Activated CD8-positive, alpha-beta T cell treated with anti-CD3 and anti-CD28 coated beads, Interleukin-2, amount 10 ng/mL, durations not matched to agents 7 days and 5 days (primary cell): ENCODE measurements at regions not wholly inside any gene's neighbourhood (a gene's known extent, or its start where the extent isn't known, plus 50 kb on each side); places are given as distances from the start of the nearest gene placed in this dataset.

Experiments used
- ATAC-seq: fragments of 150-1000 bp; cut with Tn5 transposase; one replicate; pipeline ENCODE4 v1.10.0; 2021; ENCODE audit warnings: moderate library complexity
- CTCF ChIA-PET: fragments of 350-600 bp; sonication (Branson Sonifier 250); formaldehyde crosslinking; loops from one replicate; lab custom pipeline; 2021; ENCODE audit warnings: antibody characterized with exemption; lab: Charles Lee
- POLR2A ChIA-PET: fragments of 350-600 bp; sonication (Branson Sonifier 250); formaldehyde crosslinking; loops from one replicate; lab custom pipeline; 2021; ENCODE audit warnings: antibody characterized with exemption; lab: Charles Lee
- DNase-seq: peaks from one replicate; pipeline ENCODE4 v3.0.0-alpha.2; 2020
- H3K27ac Mint-ChIP-seq: one replicate; pipeline ENCODE4 v1.8.0; 2021; ENCODE audit warnings: mild to moderate bottlenecking, mixed read lengths
- H3K27me3 Mint-ChIP-seq: one replicate; pipeline ENCODE4 v1.8.0; 2021; ENCODE audit warnings: low read depth, mixed read lengths
- H3K36me3 Mint-ChIP-seq: one replicate; pipeline ENCODE4 v1.8.0; 2021; ENCODE audit warnings: low read depth, mixed read lengths
- H3K4me1 Mint-ChIP-seq: one replicate; pipeline ENCODE4 v1.8.0; 2021; ENCODE audit warnings: low read depth, mixed read lengths
- H3K4me3 Mint-ChIP-seq: one replicate; pipeline ENCODE4 v1.8.0; 2021; ENCODE audit warnings: mild to moderate bottlenecking, mixed read lengths
- H3K9me3 Mint-ChIP-seq: one replicate; pipeline ENCODE4 v1.8.0; 2022; ENCODE audit warnings: mixed read lengths; ENCODE audit not compliant: insufficient read depth

GRCh38 chr22:48538291-48538820 lies 1289.3 kb downstream of the BRD1 start:
- Mint-ChIP-seq H3K27ac (no peak overlapping the region), H3K9me3 (no peaks in the 10 kb centered on the region), H3K4me1 (no peaks in the 10 kb centered on the region), H3K4me3 (no peak overlapping the region), H3K27me3 (no peaks in the 10 kb centered on the region), H3K36me3 (no peaks in the 10 kb centered on the region)
- POLR2A ChIA-PET, result no interaction called here
- no peak for DNase-seq
- CTCF ChIA-PET, result no interaction called here
- ATAC-seq, result no peak

GRCh38 chr22:48537343-48537680 lies 1290.4 kb downstream of the BRD1 start:
- H3K27ac Mint-ChIP-seq, result no peak overlapping the region
- no peak overlapping the region for H3K4me3 Mint-ChIP-seq
- no peaks in the 10 kb centered on the region for H3K9me3 Mint-ChIP-seq
- no peaks in the 10 kb centered on the region for H3K4me1 Mint-ChIP-seq
- ChIA-PET POLR2A (no interaction called here), CTCF (no interaction called here)
- ATAC-seq, result no peak
- H3K27me3 Mint-ChIP-seq, result no peaks in the 10 kb centered on the region
- H3K36me3 Mint-ChIP-seq, result no peaks in the 10 kb centered on the region
- no peak for DNase-seq

GRCh38 chr22:48536541-48537342 lies 1290.9 kb downstream of the BRD1 start:
- Mint-ChIP-seq H3K27ac (no peak overlapping the region), H3K9me3 (no peaks in the 10 kb centered on the region), H3K4me3 (no peak overlapping the region), H3K4me1 (no peaks in the 10 kb centered on the region), H3K27me3 (no peaks in the 10 kb centered on the region), H3K36me3 (no peaks in the 10 kb centered on the region)
- ChIA-PET CTCF (no interaction called here), POLR2A (no interaction called here)
- DNase-seq, result no peak
- no peak for ATAC-seq

GRCh38 chr22:48535868-48536540 lies 1291.7 kb downstream of the BRD1 start:
- no peak overlapping the region for H3K4me3 Mint-ChIP-seq
- CTCF ChIA-PET, result no interaction called here
- H3K27me3 Mint-ChIP-seq, result no peaks in the 10 kb centered on the region
- no peak for ATAC-seq
- H3K27ac Mint-ChIP-seq, result no peak overlapping the region
- no peaks in the 10 kb centered on the region for H3K9me3 Mint-ChIP-seq
- no peak for DNase-seq
- no peaks in the 10 kb centered on the region for H3K4me1 Mint-ChIP-seq
- POLR2A ChIA-PET, result no interaction called here
- H3K36me3 Mint-ChIP-seq, result no peaks in the 10 kb centered on the region

GRCh38 chr22:48534395-48534958 lies 1293.2 kb downstream of the BRD1 start:
- H3K27me3 Mint-ChIP-seq, result no peaks in the 10 kb centered on the region
- no peak overlapping the region for H3K4me3 Mint-ChIP-seq
- no peaks in the 10 kb centered on the region for H3K36me3 Mint-ChIP-seq
- ChIA-PET CTCF (no interaction called here), POLR2A (no interaction called here)
- H3K9me3 Mint-ChIP-seq, result no peaks in the 10 kb centered on the region
- H3K27ac Mint-ChIP-seq, result no peak overlapping the region
- ATAC-seq (no peak), DNase-seq (no peak)
- H3K4me1 Mint-ChIP-seq, result no peaks in the 10 kb centered on the region

GRCh38 chr22:48532986-48533385 lies 1294.7 kb downstream of the BRD1 start:
- ChIA-PET POLR2A (no interaction called here), CTCF (no interaction called here)
- Mint-ChIP-seq H3K27me3 (no peaks in the 10 kb centered on the region), H3K36me3 (no peaks in the 10 kb centered on the region), H3K9me3 (no peaks in the 10 kb centered on the region), H3K4me1 (no peaks in the 10 kb centered on the region), H3K27ac (no peak overlapping the region), H3K4me3 (no peak overlapping the region)
- DNase-seq (no peak), ATAC-seq (no peak)

GRCh38 chr22:48531761-48532435 lies 1295.8 kb downstream of the BRD1 start:
- Mint-ChIP-seq H3K27ac (no peak overlapping the region), H3K9me3 (no peaks in the 10 kb centered on the region), H3K36me3 (no peaks in the 10 kb centered on the region), H3K27me3 (no peaks in the 10 kb centered on the region), H3K4me1 (no peaks in the 10 kb centered on the region), H3K4me3 (no peak overlapping the region)
- POLR2A ChIA-PET, result no interaction called here
- no peak for DNase-seq
- CTCF ChIA-PET, result no interaction called here
- no peak for ATAC-seq

- Mint-ChIP-seq H3K4me1 (no peaks in the 10 kb centered on the region), H3K4me3 (no peak overlapping the region), H3K27me3 (no peaks in the 10 kb centered on the region), H3K9me3 (no peaks in the 10 kb centered on the region), H3K36me3 (no peaks in the 10 kb centered on the region), H3K27ac (no peak overlapping the region)
- POLR2A ChIA-PET, result no interaction called here
- no peak for ATAC-seq
- CTCF ChIA-PET, result no interaction called here
- no peak for DNase-seq
Observed at GRCh38 chr22:48531108-48531507, 1296.6 kb downstream of the BRD1 start.

GRCh38 chr22:48530666-48531065 lies 1297.0 kb downstream of the BRD1 start:
- no peaks in the 10 kb centered on the region for H3K9me3 Mint-ChIP-seq
- no peaks in the 10 kb centered on the region for H3K27me3 Mint-ChIP-seq
- H3K27ac Mint-ChIP-seq, result no peak overlapping the region
- DNase-seq (no peak), ATAC-seq (no peak)
- ChIA-PET CTCF (no interaction called here), POLR2A (no interaction called here)
- no peak overlapping the region for H3K4me3 Mint-ChIP-seq
- H3K36me3 Mint-ChIP-seq, result no peaks in the 10 kb centered on the region
- H3K4me1 Mint-ChIP-seq, result no peaks in the 10 kb centered on the region

GRCh38 chr22:48528221-48528915 lies 1299.3 kb downstream of the BRD1 start:
- no peak for ATAC-seq
- ChIA-PET CTCF (no interaction called here), POLR2A (no interaction called here)
- no peak overlapping the region for H3K27ac Mint-ChIP-seq
- no peaks in the 10 kb centered on the region for H3K27me3 Mint-ChIP-seq
- no peaks in the 10 kb centered on the region for H3K9me3 Mint-ChIP-seq
- no peaks in the 10 kb centered on the region for H3K36me3 Mint-ChIP-seq
- no peak for DNase-seq
- H3K4me1 Mint-ChIP-seq, result no peaks in the 10 kb centered on the region
- H3K4me3 Mint-ChIP-seq, result no peak overlapping the region

- H3K36me3 Mint-ChIP-seq, result no peaks in the 10 kb centered on the region
- no peaks in the 10 kb centered on the region for H3K9me3 Mint-ChIP-seq
- no peaks in the 10 kb centered on the region for H3K4me1 Mint-ChIP-seq
- ATAC-seq, result no peak
- H3K27me3 Mint-ChIP-seq, result no peaks in the 10 kb centered on the region
- no peak for DNase-seq
- ChIA-PET CTCF (no interaction called here), POLR2A (no interaction called here)
- H3K27ac Mint-ChIP-seq, result no peak overlapping the region
- H3K4me3 Mint-ChIP-seq, result no peak overlapping the region
Observed at GRCh38 chr22:48523761-48524160, 1303.9 kb downstream of the BRD1 start.
